HG02870 (cell line): ENCODE measurements at regions not wholly inside any gene's neighbourhood (a gene's known extent, or its start where the extent isn't known, plus 50 kb on each side); places are given as distances from the start of the nearest gene placed in this dataset.

Experiments
- ATAC-seq: cut with Tn5 transposase; IDR thresholded peaks from one replicate; pipeline ENCODE4 v1.9.1; 2021; ENCODE audit warnings: mild to moderate bottlenecking, moderate library complexity; ENCODE audit not compliant: unreplicated experiment

DNA sequence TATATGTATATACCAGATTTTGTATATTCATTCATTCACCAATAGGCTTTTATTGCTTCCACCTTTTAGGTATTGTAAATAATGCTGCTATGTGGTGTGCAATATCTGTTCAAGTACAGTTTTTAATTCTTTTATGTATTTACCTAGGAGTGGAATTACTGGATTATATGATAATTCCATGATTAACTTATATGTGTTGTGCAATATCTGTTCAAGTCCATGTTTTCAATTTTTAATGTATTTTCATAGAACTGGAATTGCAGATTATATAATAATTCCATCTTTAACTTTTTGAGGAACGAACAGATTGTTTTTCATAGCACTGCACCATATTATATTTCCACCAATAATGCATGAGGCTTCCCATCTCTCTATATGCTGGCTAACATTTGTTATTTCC lies 50.6 kb upstream of the L3MBTL4 start:
- ATAC-seq, result no peak

GRCh38 chr18:6476190-6476589 lies 61.5 kb upstream of the L3MBTL4 start:
- ATAC-seq, result no peak

DNA sequence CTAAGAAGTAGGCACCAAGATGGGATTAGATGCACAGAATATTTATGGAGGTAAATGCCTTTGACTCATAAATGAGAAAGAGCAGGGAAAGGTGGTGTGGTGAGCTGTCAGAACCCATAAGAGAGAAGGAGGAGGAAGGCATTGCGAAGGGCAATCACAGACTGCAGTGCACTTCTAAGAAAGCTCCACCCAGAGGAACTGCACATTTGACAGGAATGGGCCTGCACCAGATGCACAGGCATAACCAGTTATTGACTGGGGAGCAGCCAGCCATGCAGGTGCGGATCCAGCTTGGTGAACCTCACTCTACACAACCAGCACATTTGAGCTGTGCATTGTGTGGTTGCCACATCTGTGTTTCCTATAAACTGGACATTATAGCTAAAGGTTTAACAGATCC lies 62.2 kb upstream of the L3MBTL4 start:
- no peak for ATAC-seq

DNA sequence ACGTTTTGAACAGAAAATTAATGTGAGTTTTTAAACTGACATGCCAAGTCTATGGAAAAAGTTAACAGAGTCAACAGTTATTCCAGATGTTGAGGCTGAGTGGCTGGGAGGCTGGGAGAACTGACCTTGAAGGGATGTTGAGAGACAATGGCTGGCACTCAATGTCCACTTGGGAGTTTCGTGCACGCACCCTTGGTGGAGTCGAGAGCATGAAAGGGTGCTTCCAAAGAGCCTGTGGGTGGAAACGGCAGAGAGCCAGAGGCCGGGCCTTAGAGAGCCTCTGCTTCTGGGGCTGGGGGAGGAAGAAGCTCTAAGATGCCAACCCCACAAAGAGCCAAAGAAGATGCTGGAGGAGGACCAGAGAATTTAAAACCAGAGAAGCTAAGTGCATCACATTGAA lies 63.4 kb upstream of the L3MBTL4 start:
- ATAC-seq, result no peak

- ATAC-seq, result no peak
Measured at GRCh38 chr18:6479699-6480098, 65.0 kb upstream of the L3MBTL4 start.

- peak; percentile 53 for ATAC-seq
Measured at GRCh38 chr18:6482198-6482977, 67.7 kb upstream of the L3MBTL4 start.

- ATAC-seq, result no peak
Measured at GRCh38 chr18:6484659-6485058, 69.9 kb upstream of the L3MBTL4 start.

DNA sequence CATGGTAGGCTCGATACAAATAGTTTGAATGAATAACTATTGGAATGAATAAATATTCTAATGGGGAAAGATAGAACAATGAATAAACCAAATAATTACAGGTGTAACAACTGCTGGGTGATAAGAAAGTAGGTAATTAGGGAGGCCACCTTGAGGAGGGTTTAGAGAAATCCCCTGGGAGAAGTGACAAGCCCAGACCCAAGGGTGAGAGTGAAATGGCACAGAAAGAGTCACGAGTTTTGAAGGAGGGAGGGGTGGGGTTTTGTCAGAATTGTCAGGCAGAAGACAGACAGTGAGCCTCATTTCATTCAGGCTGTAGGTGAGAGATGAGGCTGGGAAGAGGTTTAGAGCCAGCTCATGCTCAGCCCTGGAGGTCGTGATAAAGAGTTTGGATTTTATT lies 71.6 kb upstream of the L3MBTL4 start:
- no peak for ATAC-seq

- ATAC-seq, result no peak
Measured at GRCh38 chr18:6486764-6487426, 72.2 kb upstream of the L3MBTL4 start.

DNA sequence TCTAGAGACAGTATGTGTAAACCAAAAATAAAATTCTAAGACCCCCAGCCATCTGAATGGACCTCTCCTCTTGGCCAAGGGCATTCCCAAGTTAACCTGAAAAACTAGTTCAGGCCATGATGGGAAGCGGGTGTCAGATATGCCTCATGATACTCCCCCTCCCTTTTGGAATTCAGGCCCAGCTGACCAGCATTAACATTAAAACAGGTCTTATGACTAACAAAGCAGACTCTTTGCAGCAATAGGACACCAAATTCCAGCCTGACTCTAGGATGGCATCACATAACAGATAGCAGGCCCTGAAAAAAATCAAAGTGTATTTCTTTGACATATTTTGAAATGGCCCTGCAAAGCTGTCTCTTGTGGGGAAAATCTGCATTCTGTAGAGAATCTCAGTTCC lies 73.3 kb upstream of the L3MBTL4 start:
- ATAC-seq, result no peak

DNA sequence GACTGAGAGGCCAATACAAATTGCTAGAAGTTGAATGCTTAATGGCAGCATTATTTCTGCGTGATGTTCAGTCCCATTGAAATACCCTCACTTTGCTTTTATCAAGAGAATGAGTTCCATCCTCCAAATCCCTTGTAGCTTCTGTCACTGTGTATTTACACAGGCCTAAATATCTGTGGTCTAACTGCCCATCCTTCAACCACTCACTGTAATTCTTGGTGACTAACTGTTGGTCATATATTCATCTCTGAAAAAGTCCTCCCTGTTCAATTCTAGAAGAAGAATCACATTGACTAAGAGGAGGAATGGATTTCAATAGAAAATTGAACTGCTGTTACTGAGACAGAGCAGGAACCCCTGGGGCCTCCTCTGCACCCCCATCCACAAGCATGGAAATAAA lies 74.2 kb upstream of the L3MBTL4 start:
- no peak for ATAC-seq

DNA sequence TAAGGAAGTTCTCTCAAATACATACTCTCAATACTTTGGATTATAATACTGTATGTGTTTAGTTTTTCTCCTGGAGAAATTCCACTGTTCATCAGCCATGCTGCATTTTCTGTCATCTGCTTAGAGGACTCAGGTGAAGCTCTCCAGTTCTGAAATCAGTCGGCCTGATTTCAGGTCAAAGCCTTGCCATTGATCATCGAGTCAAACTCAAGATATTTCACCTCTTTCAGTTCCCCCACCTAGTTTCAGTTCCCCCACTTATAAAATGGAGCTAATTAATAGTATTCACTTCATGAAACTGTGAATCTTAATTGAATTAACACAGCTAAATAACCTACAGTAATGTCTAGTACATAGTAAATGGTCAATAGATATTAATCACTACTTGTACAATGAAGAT lies 75.3 kb upstream of the L3MBTL4 start:
- no peak for ATAC-seq

DNA sequence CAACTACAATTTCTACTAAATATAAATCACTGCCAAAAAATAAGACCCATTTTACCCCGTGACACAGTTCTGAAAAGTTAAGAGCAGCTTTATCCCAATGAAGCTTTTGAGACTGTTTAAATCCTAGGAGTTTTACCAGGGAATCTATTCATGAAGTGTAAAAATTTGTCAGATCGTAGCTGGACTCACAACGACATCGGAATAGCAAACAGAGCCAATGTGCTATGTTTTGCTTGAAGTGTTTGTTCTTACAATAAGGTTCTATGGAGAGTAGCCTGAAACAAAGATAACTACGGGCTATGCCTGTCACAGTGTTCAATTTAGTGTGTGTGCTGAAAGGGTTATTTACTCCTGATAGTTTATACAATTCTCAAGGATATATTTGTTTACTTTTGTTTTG lies 78.5 kb upstream of the L3MBTL4 start:
- no peak for ATAC-seq

DNA sequence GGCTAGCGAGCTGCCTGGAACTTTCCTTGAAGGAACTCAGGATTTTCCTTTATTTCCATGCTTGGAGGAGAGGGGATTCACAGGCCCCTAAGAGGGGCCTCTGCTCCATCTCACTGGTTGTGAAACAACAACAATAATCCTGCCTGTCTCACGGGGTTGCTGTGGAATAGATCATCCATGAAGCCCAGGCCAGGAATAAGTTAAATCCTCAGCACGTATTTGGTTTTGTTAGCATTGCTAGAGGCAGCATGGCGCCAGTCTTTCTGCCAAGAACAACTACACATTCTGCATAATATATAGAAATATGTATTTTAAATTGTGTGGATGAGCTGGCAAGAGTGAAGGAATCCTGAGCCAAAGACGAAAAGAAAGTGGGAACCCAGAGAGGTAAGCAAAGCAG lies 80.8 kb upstream of the L3MBTL4 start:
- ATAC-seq, result no peak

DNA sequence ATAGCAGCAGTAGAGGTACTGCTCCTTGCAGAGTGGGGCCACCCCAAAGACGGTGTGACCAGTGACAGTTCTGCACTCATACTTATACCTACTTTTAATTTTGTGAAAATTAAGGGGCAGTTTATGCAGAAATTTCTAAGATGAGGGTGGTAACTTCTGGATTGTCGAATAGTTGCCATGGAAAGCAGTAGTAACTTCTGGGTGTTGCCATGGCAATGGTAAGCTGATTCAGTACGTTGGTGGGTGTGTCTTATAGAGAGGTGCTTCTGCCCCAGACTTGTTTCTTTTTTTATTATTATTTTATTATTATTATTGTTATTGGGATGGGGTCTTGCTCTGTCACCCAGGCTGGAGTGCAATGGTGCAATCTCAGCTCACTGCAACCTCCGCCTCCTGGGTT lies 82.8 kb upstream of the L3MBTL4 start:
- no peak for ATAC-seq

GRCh38 chr18:6498289-6498856 lies 83.7 kb upstream of the L3MBTL4 start:
- no peak for ATAC-seq

DNA sequence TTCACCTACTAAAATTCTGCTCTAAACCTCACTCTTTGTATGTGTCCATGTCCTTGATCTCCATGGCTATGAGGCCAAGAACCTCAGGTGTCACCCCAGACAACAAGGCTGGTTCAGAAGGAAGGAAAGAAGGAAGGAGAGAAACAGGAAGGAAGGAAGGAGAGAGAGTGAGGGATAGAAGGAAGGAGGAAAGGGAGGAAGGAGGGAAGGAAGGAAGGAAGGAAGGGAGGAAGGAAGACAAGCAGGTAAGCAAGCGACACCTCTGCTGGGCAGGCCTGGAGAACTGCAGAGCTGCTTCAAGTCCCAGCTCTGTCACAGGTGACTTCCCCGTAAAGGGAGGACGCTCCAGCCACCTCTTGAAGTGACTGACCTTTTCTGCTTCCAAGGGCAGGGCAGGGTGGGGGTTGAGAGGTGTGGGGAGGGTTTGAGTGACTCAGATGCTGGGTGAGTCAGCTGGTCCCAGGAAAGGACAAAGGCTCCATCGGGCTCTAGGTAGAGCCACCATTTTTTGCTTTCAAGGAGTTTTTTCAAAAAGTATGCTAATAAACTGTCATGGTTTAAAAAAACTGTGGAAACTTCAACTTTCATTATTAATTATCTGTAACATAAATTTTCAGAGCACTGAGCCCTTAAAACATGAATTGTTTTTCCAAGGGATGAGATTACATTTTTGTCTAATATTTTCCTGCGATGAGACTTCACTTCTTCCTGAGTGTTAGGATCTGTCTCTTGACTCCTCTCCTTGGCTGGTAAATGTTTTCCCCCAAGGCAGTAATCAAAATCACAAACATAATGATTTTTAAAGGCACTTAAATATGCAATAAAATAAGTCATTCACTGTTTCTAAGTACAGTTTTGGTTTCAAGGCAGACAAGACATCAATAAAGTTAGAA lies 90.1 kb upstream of the L3MBTL4 start:
- ATAC-seq, result no peak

GRCh38 chr18:6505498-6505875 lies 90.8 kb upstream of the L3MBTL4 start:
- no peak for ATAC-seq

- ATAC-seq, result no peak
Measured at GRCh38 chr18:6509417-6509816, 94.7 kb upstream of the L3MBTL4 start.

GRCh38 chr18:6509832-6510231 lies 95.1 kb upstream of the L3MBTL4 start:
- ATAC-seq, result no peak

GRCh38 chr18:6520901-6521300 lies 106.2 kb upstream of the L3MBTL4 start:
- no peak for ATAC-seq
